GM19395 (cell line): ENCODE measurements at regions not wholly inside any gene's neighbourhood (a gene's known extent, or its start where the extent isn't known, plus 50 kb on each side); places are given as distances from the start of the nearest gene placed in this dataset.
"Not testable (repeated sequence)": the region's sequence is repeated elsewhere in the genome, so short reads cannot be mapped to it uniquely, and the experiment has no call there.

Experiments used
- ATAC-seq: cut with Tn5 transposase; IDR thresholded peaks from one replicate; pipeline ENCODE4 v1.9.1; 2021; ENCODE audit warnings: mild to moderate bottlenecking, moderate library complexity; ENCODE audit not compliant: unreplicated experiment

GRCh38 chr2:35963357-35963756 lies 392.2 kb upstream of the CRIM1 start:
- ATAC-seq, result no peak

GRCh38 chr2:35962585-35963146 lies 392.9 kb upstream of the CRIM1 start:
- ATAC-seq, result no peak

GRCh38 chr2:35960596-35960995 lies 395.0 kb upstream of the CRIM1 start:
- no peak for ATAC-seq

- not testable (repeated sequence) for ATAC-seq
Measured at GRCh38 chr2:35957053-35957452, 398.5 kb upstream of the CRIM1 start.

- ATAC-seq, result no peak
Measured at GRCh38 chr2:35946478-35946877, 409.1 kb upstream of the CRIM1 start.

- no peak for ATAC-seq
Measured at GRCh38 chr2:35938838-35939237, 416.7 kb upstream of the CRIM1 start.

- ATAC-seq, result no peak
Measured at GRCh38 chr2:35933031-35933430, 422.5 kb upstream of the CRIM1 start.

- no peak for ATAC-seq
Measured at GRCh38 chr2:35932276-35932963, 423.2 kb upstream of the CRIM1 start.

GRCh38 chr2:35931626-35932025 lies 424.0 kb upstream of the CRIM1 start:
- ATAC-seq, result no peak

GRCh38 chr2:35931115-35931514 lies 424.5 kb upstream of the CRIM1 start:
- ATAC-seq, result no peak

GRCh38 chr2:35929551-35929950 lies 426.0 kb upstream of the CRIM1 start:
- no peak for ATAC-seq

- no peak for ATAC-seq
Measured at GRCh38 chr2:35920061-35920460, 435.5 kb upstream of the CRIM1 start.

GRCh38 chr2:35915261-35915660 lies 440.3 kb upstream of the CRIM1 start:
- no peak for ATAC-seq

GRCh38 chr2:35891936-35892335 lies 463.6 kb upstream of the CRIM1 start:
- ATAC-seq, result peak; percentile 59

GRCh38 chr2:35891528-35891927 lies 464.1 kb upstream of the CRIM1 start:
- peak; percentile 48 for ATAC-seq

GRCh38 chr2:35887146-35887545 lies 468.4 kb upstream of the CRIM1 start:
- ATAC-seq, result no peak

GRCh38 chr2:35873921-35874320 lies 481.7 kb upstream of the CRIM1 start:
- no peak for ATAC-seq

GRCh38 chr2:35871672-35872071 lies 483.9 kb upstream of the CRIM1 start:
- no peak for ATAC-seq

- ATAC-seq, result no peak
Measured at GRCh38 chr2:35870713-35871112, 484.9 kb upstream of the CRIM1 start.

- no peak for ATAC-seq
Measured at GRCh38 chr2:35864141-35864540, 491.4 kb upstream of the CRIM1 start.

GRCh38 chr2:35858216-35858615 lies 497.4 kb upstream of the CRIM1 start:
- ATAC-seq, result no peak

GRCh38 chr2:35857498-35857897 lies 498.1 kb upstream of the CRIM1 start:
- no peak for ATAC-seq

- no peak for ATAC-seq
Measured at GRCh38 chr2:35831385-35831784, 524.2 kb upstream of the CRIM1 start.
